Gastrocnemius medialis (tissue), 4 donors: ENCODE measurements at regions not wholly inside any gene's neighbourhood (a gene's known extent, or its start where the extent isn't known, plus 50 kb on each side); places are given as distances from the start of the nearest gene placed in this dataset.
"Not testable (repeated sequence)": the region's sequence is repeated elsewhere in the genome, so short reads cannot be mapped to it uniquely, and the experiment has no call there.

Source experiments
- ATAC-seq, 2 donors: fragments of 150-250 bp; one replicate each; pipeline ENCODE4 v1.9.1; 2016
- DNase-seq, 2 donors: peaks; one replicate each; pipeline ENCODE4 v3.0.0-alpha.2; 2019
- H3K27ac ChIP-seq, 4 donors: fragments of 200-600 bp; sonication (generic); 1 replicate in 1 of 4; 2 replicates in 3 of 4; pipeline ENCODE4 v1.5.1; 2016 to 2018; ENCODE audit warnings: mild to moderate bottlenecking in 2 of 4, moderate library complexity in 1 of 4
- H3K27me3 ChIP-seq, 3 donors: fragments of 200-600 bp; sonication (generic) in 2 of 3; 1 replicate in 1 of 3; 2 replicates in 2 of 3; pipeline versions ENCODE4 v1.5.1 to v1.6.0; 2016 to 2019; ENCODE audit warnings: mild to moderate bottlenecking in 1 of 3, moderate library complexity in 1 of 3
- H3K36me3 ChIP-seq, 2 donors: fragments of 200-600 bp; sonication (generic) in 1 of 2; one replicate each; pipeline ENCODE4 v1.5.1; 2017 to 2018
- H3K4me1 ChIP-seq, 2 donors: fragments of 200-600 bp; sonication (generic) in 1 of 2; one replicate each; pipeline ENCODE4 v1.5.1; 2016 to 2017; ENCODE audit warnings: mild to moderate bottlenecking in 2 of 2
- H3K4me3 ChIP-seq, 4 donors: fragments of 200-600 bp; sonication (generic) in 3 of 4; 1 replicate in 1 of 4; 2 replicates in 3 of 4; pipeline ENCODE4 v1.5.1; 2016 to 2019; ENCODE audit warnings: mild to moderate bottlenecking in 2 of 4
- H3K9me3 ChIP-seq, 3 donors: fragments of 200-600 bp; sonication (generic) in 2 of 3; 1 replicate in 1 of 3; 2 replicates in 2 of 3; pipeline ENCODE4 v1.5.1; 2016 to 2019
- CTCF ChIP-seq, 5 experiments: fragments of 450-650 bp in 3 of 5; fragments of 200-600 bp in 2 of 5; sonication (generic) in 2 of 5; IDR thresholded peaks in 4 of 5; conservative IDR thresholded peaks in 1 of 5; 1 replicate in 4 of 5; 2 replicates in 1 of 5; pipeline ENCODE4 v1.5.1; 2016 to 2019; ENCODE audit warnings: antibody characterized with exemption in 5 of 5, mild to moderate bottlenecking in 3 of 5, moderate library complexity in 3 of 5
- POLR2A ChIP-seq, 2 donors: fragments of 450-650 bp; IDR thresholded peaks; one replicate each; pipeline ENCODE4 v1.6.1; 2017; ENCODE audit warnings: antibody characterized with exemption in 2 of 2, mild to moderate bottlenecking in 2 of 2, moderate library complexity in 2 of 2
- in situ Hi-C, 4 donors: fragments of 200-750 bp; cut with MboI; loops; one replicate each; pipeline versions ENCODE4 v1.15.0 to v1.8.0; 2017; ENCODE audit warnings: low sequenced_read_pairs in 4 of 4
- intact Hi-C: fragments of 100-400 bp; cut with DNase I; formaldehyde crosslinking; loops from one replicate; pipeline ENCODE4 v1.15.1; 2023; ENCODE audit warnings: low total_unique reads

DNA sequence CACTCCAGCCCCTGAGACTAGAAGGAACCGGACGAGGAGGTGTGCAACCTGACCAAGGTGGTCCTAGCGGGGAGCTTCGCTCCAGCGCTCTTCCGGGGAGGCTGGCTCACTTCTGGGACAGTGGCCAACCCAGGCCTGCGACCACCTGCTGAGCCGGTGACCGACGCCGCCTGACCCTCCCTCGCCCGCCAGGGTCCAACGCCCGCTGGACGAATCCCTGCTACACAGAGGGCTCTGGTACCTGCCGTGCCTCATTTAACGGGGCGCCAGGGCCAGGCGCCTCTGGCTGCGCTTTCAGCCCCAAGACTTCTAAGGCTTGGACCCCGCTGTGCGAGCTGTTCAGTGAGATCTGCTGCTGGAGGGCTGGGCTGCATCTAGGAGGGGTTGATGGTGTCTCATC is 99.5 kb upstream of the KCNJ18 start:
- TF ChIP-seq CTCF (IDR thresholded peaks at IDR 0.05 in 4 of 5, conservative IDR thresholded peaks at IDR 0.05 in 1 of 5) = no peak
- TF ChIP-seq POLR2A (IDR thresholded peaks at IDR 0.05) = no peak

DNA sequence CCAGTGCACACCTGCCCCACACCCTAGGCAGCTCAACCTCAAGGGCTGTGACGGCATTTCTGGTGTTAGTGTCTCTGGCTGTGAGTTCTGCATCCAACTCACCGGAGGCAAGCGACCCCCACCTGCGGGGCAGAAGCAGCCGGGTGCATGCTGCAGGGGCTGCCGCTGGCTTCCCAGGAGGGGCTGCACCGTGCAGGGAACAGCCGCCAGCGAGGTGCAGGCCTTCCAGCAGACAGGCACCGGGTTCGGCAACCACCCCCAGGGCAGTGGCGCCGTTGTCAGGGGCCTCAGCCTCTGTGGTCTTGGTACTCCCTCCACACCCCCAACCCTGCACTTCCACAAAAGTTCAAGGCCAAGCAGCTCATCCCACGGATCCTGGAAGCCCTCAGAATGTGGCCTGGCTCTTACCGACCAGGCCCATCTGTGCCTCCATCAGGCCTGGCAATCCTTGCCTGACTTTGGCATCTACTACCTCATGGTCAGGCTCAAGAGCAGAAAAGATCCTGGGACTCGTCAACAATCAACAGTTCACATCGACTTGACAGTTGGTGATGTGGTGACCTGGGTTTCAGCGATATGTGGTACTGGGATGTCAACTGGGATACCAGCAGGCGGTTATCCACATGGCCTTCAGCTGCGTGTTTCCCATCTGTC is 98.7 kb upstream of the KCNJ18 start:
- H3K4me1 ChIP-seq, H3K4me3 ChIP-seq, H3K36me3 ChIP-seq, H3K27me3 ChIP-seq, H3K27ac ChIP-seq, DNase-seq, intact Hi-C loops, ATAC-seq, H3K9me3 ChIP-seq, in situ Hi-C loops: not testable (repeated sequence)

More for the DNA sequence above, 99.5 kb upstream of the KCNJ18 start:
- Histone ChIP-seq H3K27me3 (no peaks in the 10 kb centered on the region), H3K4me1 (no peaks in the 10 kb centered on the region), H3K9me3 (no peaks in the 10 kb centered on the region), H3K36me3 (no peaks in the 10 kb centered on the region), H3K4me3 (no peak overlapping the region), H3K27ac (no peak overlapping the region)
- ATAC-seq (no peak), DNase-seq (no peak)
- intact Hi-C loops (no loop called here), in situ Hi-C loops (no loop called here)

DNA sequence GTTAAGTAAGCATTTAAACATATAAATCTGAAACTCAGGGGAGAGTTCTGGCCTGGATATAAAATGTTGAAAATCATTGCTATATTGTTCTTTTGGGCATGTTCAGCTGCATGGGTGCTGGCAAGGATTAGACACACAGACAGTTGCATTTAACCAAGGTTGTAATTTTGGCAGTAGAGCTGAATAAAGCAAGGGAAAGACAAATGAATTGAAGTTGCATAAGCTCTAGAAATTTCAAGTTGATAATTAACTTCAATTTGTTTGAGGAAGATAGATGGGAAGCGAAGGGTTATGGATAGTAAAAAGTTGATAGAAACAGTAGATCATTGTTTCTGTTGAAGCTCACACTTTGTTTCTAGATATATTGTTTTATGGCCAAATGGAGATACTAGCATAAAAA is 97.2 kb upstream of the KCNJ18 start:
- DNase-seq = no peak
- TF ChIP-seq POLR2A (IDR thresholded peaks at IDR 0.05) (no peak), CTCF (IDR thresholded peaks at IDR 0.05 in 4 of 5, conservative IDR thresholded peaks at IDR 0.05 in 1 of 5) (no peak)
- in situ Hi-C loops = no loop called here
- Histone ChIP-seq H3K4me3 (no peak overlapping the region), H3K4me1 (no peaks in the 10 kb centered on the region), H3K9me3 (no peaks in the 10 kb centered on the region), H3K27me3 (no peaks in the 10 kb centered on the region), H3K36me3 (no peaks in the 10 kb centered on the region), H3K27ac (no peak overlapping the region)
- ATAC-seq = no peak
- intact Hi-C loops = no loop called here

GRCh38 chr17:21602176-21602575 is 90.1 kb upstream of the KCNJ18 start:
- TF ChIP-seq POLR2A (IDR thresholded peaks at IDR 0.05) = no peak
- TF ChIP-seq CTCF (IDR thresholded peaks at IDR 0.05 in 4 of 5, conservative IDR thresholded peaks at IDR 0.05 in 1 of 5) = no peak
- no peaks in the 10 kb centered on the region for H3K36me3 ChIP-seq
- no peak for ATAC-seq
- in situ Hi-C loops (no loop called here), intact Hi-C loops (no loop called here)
- DNase-seq = no peak
- H3K9me3 ChIP-seq = no peaks in the 10 kb centered on the region
- H3K27ac ChIP-seq = no peak overlapping the region
- no peak overlapping the region for H3K4me3 ChIP-seq
- H3K27me3 ChIP-seq = no peaks in the 10 kb centered on the region
- no peaks in the 10 kb centered on the region for H3K4me1 ChIP-seq

DNA sequence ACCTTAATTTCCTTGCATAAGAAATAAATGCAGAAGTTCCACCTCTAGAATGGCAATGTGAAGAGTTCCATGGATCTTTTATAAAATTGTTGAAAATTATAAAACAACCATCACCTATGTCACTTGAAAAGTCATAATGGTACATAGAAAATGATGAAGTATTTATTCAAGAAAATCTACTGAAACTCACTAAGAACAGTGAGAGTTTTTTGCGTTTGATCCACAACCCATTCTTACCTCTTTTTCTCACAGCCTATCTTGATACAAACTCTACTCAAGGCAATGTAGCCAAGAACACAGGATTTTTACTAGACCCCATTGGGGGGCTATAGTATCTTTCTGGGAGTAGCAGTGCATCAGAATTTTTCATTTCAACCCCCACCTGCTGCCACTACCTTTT is 89.0 kb upstream of the KCNJ18 start:
- intact Hi-C loops, ATAC-seq: not testable (repeated sequence)

DNA sequence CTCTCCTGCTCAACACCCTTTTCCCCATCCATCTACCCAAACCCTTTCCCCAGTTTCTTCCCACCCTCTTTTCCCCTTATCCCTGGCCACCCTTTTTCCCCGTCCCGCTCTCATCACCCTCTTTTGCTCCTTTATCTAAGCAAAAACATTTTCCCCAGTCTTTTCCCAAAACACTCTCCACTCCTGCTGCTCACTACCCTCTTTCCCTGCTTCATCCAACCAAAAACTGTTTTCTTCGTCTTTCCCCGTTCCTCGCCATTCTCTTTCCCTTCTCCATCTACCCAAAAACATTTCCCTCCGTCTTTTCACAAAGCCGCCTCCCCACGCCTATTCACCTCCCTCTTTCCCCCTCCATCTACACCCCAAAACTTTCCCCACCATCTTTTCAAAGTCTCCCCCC is 80.9 kb upstream of the KCNJ18 start:
- intact Hi-C loops, ATAC-seq, H3K36me3 ChIP-seq, H3K9me3 ChIP-seq, H3K4me1 ChIP-seq, DNase-seq, H3K27ac ChIP-seq, H3K27me3 ChIP-seq, in situ Hi-C loops, H3K4me3 ChIP-seq: not testable (repeated sequence)

More for the DNA sequence above, 89.0 kb upstream of the KCNJ18 start:
- DNase-seq, in situ Hi-C loops, H3K27ac ChIP-seq, H3K36me3 ChIP-seq, H3K27me3 ChIP-seq, H3K4me3 ChIP-seq, H3K4me1 ChIP-seq, H3K9me3 ChIP-seq: not testable (repeated sequence)

DNA sequence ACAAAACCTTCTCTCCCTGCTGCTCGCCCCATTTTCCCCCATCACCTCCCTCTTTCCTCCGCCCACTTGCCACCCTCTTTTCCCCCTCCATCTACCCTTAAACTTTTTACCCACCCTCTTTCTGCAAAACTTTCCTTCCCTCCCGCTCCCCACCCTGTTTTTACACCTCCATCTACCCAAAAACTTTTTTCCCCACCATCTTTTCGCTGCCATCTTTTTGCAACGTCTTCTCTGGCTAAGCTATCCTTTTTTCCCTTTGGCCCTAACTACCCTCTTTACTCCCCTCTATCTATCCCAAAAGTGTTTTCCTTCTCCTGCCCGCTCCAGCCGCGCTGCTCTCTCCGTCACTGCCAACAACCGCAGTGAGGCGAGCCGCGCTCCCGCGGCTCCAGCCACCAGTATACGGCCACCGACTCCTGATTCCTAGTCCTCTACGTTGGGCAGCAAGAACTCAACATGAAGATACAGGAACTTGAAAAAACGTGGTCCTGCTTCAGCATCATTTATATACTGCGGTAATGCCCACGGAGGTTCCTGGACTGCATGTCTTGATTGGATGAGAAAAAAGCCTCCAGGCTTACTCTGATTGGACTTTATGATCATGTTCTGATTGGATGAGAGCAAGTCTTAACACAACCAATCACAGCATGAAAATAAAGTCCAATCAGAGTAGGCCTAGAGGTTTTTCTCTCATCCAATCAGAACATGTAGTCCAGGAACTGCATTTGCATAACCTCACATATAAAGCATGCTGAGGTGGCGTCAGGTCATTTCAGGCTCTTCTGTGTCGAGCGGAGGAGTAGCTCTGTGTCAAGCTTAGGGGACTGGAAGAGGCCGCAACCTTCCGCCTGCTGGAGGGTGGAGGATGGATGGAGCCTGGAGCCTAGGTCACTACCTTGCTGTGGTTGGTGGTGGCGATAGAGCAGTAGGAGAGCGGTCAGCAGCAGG is 79.9 kb upstream of the KCNJ18 start:
- in situ Hi-C loops = not testable (repeated sequence)

More for the DNA sequence above, 79.9 kb upstream of the KCNJ18 start:
- intact Hi-C loops, H3K27me3 ChIP-seq, H3K4me3 ChIP-seq, H3K9me3 ChIP-seq, H3K27ac ChIP-seq, H3K36me3 ChIP-seq, H3K4me1 ChIP-seq, ATAC-seq, DNase-seq: not testable (repeated sequence)
